WTC11 (cell line): ENCODE measurements at regions not wholly inside any gene's neighbourhood (a gene's known extent, or its start where the extent isn't known, plus 50 kb on each side); places are given as distances from the start of the nearest gene placed in this dataset.

Experiments
- CREB1 ChIP-seq: sonication (generic); formaldehyde crosslinking; IDR thresholded peaks from 2 replicates; pipeline ENCODE4 v1.8.0; 2023; ENCODE audit warnings: mild to moderate bottlenecking, missing genetic modification reagents
- CTCF ChIP-seq: fragments of 200-600 bp; IDR thresholded peaks from 2 replicates; pipeline ENCODE4 v1.8.0; 2022; ENCODE audit warnings: antibody characterized with exemption
- GABPB1 ChIP-seq: sonication (generic); formaldehyde crosslinking; IDR thresholded peaks from 2 replicates; pipeline ENCODE4 v1.8.1; 2023; ENCODE audit warnings: mild to moderate bottlenecking, missing genetic modification reagents
- NFE2L1 ChIP-seq: sonication (generic); formaldehyde crosslinking; IDR thresholded peaks from 2 replicates; pipeline ENCODE4 v1.8.1; 2023; ENCODE audit warnings: missing genetic modification reagents
- RELA ChIP-seq: sonication (generic); formaldehyde crosslinking; IDR thresholded peaks from 2 replicates; pipeline ENCODE4 v1.8.1; 2022; ENCODE audit warnings: missing genetic modification reagents, mild to moderate bottlenecking, borderline replicate concordance
- TCF7 ChIP-seq: sonication (generic); formaldehyde crosslinking; IDR thresholded peaks from 2 replicates; pipeline ENCODE4 v1.8.0; 2022; ENCODE audit warnings: mild to moderate bottlenecking, low read depth, missing genetic modification reagents, moderate library complexity
- TF ChIP-seq, protein P1 (sequence below): sonication (generic); formaldehyde crosslinking; IDR thresholded peaks from 2 replicates; pipeline ENCODE4 v1.8.0; 2022; ENCODE audit warnings: missing genetic modification reagents

- TF ChIP-seq NFE2L1 (CRISPR knock-in tag) = no peak
- TF ChIP-seq, protein P1, sequence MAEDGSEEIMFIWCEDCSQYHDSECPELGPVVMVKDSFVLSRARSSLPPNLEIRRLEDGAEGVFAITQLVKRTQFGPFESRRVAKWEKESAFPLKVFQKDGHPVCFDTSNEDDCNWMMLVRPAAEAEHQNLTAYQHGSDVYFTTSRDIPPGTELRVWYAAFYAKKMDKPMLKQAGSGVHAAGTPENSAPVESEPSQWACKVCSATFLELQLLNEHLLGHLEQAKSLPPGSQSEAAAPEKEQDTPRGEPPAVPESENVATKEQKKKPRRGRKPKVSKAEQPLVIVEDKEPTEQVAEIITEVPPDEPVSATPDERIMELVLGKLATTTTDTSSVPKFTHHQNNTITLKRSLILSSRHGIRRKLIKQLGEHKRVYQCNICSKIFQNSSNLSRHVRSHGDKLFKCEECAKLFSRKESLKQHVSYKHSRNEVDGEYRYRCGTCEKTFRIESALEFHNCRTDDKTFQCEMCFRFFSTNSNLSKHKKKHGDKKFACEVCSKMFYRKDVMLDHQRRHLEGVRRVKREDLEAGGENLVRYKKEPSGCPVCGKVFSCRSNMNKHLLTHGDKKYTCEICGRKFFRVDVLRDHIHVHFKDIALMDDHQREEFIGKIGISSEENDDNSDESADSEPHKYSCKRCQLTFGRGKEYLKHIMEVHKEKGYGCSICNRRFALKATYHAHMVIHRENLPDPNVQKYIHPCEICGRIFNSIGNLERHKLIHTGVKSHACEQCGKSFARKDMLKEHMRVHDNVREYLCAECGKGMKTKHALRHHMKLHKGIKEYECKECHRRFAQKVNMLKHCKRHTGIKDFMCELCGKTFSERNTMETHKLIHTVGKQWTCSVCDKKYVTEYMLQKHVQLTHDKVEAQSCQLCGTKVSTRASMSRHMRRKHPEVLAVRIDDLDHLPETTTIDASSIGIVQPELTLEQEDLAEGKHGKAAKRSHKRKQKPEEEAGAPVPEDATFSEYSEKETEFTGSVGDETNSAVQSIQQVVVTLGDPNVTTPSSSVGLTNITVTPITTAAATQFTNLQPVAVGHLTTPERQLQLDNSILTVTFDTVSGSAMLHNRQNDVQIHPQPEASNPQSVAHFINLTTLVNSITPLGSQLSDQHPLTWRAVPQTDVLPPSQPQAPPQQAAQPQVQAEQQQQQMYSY (CRISPR knock-in tag) = no peak
- TF ChIP-seq TCF7 (CRISPR knock-in tag) = no peak
- no peak for TF ChIP-seq CREB1
- no peak for TF ChIP-seq RELA (CRISPR knock-in tag)
- TF ChIP-seq CTCF = no peak
- no peak for TF ChIP-seq GABPB1 (CRISPR knock-in tag)
Measured at GRCh38 chr19:32251634-32252332, 93.6 kb upstream of the ZNF507 start.
